PC-9 (cell line): ENCODE measurements at regions not wholly inside any gene's neighbourhood (a gene's known extent, or its start where the extent isn't known, plus 50 kb on each side); places are given as distances from the start of the nearest gene placed in this dataset.

ENCODE experiments used
- BruUV-seq: library from RNA; stranded (reverse); fragments of 400-500 nt; replicated peaks from 2 replicates; lab custom pipeline; 2021; lab: Mats Ljungman, UMichigan
- CTCF ChIA-PET: fragments of 300-600 bp; sonication (Branson Sonifier 250); formaldehyde crosslinking; loops from one replicate; lab custom pipeline; 2022; ENCODE audit warnings: antibody characterized with exemption; lab: Charles Lee
- POLR2A ChIA-PET: fragments of 300-600 bp; sonication (Branson Sonifier 250); formaldehyde crosslinking; loops from one replicate; lab custom pipeline; 2022; ENCODE audit warnings: antibody characterized with exemption; ENCODE audit not compliant: unreplicated experiment; lab: Charles Lee
- DNase-seq, 2 experiments: peaks; one replicate each; pipeline versions ENCODE4 v3.0.0 to v3.0.0-alpha.2; 2015 to 2022; ENCODE audit warnings: mixed read lengths in 1 of 2
- H2AFZ ChIP-seq: fragments of 200-600 bp; sonication (generic); 2 replicates; pipeline ENCODE4 v1.8.1; 2017; ENCODE audit warnings: antibody characterized with exemption
- H3F3A ChIP-seq: fragments of 200-600 bp; sonication (generic); 2 replicates; pipeline ENCODE4 v1.8.1; 2017; ENCODE audit warnings: antibody characterized with exemption, mild to moderate bottlenecking, low read depth; ENCODE audit not compliant: insufficient read depth
- H3K27ac ChIP-seq: fragments of 200-600 bp; sonication (generic); 2 replicates; pipeline ENCODE4 v1.6.1; 2016; ENCODE audit warnings: mixed run types
- H3K27me3 ChIP-seq: fragments of 200-600 bp; sonication (generic); 2 replicates; pipeline ENCODE4 v1.6.1; 2016; ENCODE audit warnings: low read depth, mixed run types; ENCODE audit not compliant: insufficient read depth
- H3K36me3 ChIP-seq: fragments of 200-600 bp; sonication (generic); 2 replicates; pipeline ENCODE4 v1.6.1; 2016; ENCODE audit warnings: low read depth, mixed run types
- H3K4me1 ChIP-seq: fragments of 200-600 bp; sonication (generic); replicated peaks from 2 replicates; pipeline ENCODE4 v1.6.1; 2016; ENCODE audit warnings: mixed run types; ENCODE audit not compliant: insufficient read depth
- H3K4me2 ChIP-seq: fragments of 200-600 bp; sonication (generic); 2 replicates; pipeline ENCODE4 v1.6.1; 2017; ENCODE audit warnings: mixed run types
- H3K4me3 ChIP-seq: fragments of 200-600 bp; sonication (generic); 2 replicates; pipeline ENCODE4 v1.6.1; 2016; ENCODE audit warnings: mixed run types
- H3K79me2 ChIP-seq: fragments of 200-600 bp; sonication (generic); 2 replicates; pipeline ENCODE4 v1.6.1; 2017; ENCODE audit warnings: low read depth, mixed run types
- H3K9me2 ChIP-seq: fragments of 200-600 bp; sonication (generic); 2 replicates; pipeline ENCODE4 v1.8.1; 2017; ENCODE audit warnings: mild to moderate bottlenecking; ENCODE audit not compliant: insufficient read depth
- H3K9me3 ChIP-seq: fragments of 200-600 bp; sonication (generic); 2 replicates; pipeline ENCODE4 v1.8.1; 2016; ENCODE audit warnings: low read depth; ENCODE audit not compliant: insufficient read depth
- H4K20me1 ChIP-seq: fragments of 200-600 bp; sonication (generic); 2 replicates; pipeline ENCODE4 v1.8.1; 2017; ENCODE audit not compliant: insufficient read depth
- CTCF ChIP-seq: fragments of 200-600 bp; sonication (generic); conservative IDR thresholded peaks from 2 replicates; pipeline ENCODE4 v1.6.1; 2017; ENCODE audit warnings: mixed run types, antibody characterized with exemption, mild to moderate bottlenecking, moderate library complexity
- EZH2 ChIP-seq: fragments of 200-600 bp; sonication (generic); IDR thresholded peaks from 2 replicates; pipeline ENCODE4 v1.8.0; 2017; ENCODE audit warnings: antibody characterized with exemption, low read depth
- intact Hi-C: fragments of 100-400 bp; cut with micrococcal nuclease; formaldehyde crosslinking; loops from one replicate; pipeline ENCODE4 v1.10.0; 2022; ENCODE audit not compliant: unreplicated experiment

DNA sequence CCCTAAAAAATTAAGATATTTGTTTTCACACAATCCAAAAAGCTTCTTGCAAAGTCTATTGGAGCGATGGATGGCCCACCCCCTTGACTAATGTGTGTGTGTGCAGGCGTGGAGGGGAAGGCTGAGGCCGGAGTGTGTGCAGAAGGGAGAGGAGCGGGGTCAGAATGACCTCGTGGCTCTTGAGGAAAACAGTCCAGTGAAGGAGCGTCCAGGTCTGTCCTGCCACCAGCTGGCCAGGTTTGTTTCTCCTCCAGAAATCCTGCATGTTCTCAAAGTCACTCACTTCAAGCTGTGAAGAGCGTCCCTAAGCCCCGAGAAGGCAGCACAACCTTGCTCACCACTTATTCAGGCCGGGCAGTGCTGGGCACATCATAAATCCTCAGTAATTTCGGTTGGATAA lies 69.5 kb upstream of the SSX2IP start:
- no peaks in the 10 kb centered on the region for H3K4me1 ChIP-seq
- no peak for DNase-seq
- H2AFZ ChIP-seq = no peak overlapping the region
- no peaks in the 10 kb centered on the region for H3F3A ChIP-seq
- ChIA-PET CTCF (no interaction called here), POLR2A (no interaction called here)
- TF ChIP-seq CTCF (no peak), EZH2 (no peak)
- H4K20me1 ChIP-seq = no peaks in the 10 kb centered on the region
- no peaks in the 10 kb centered on the region for H3K9me2 ChIP-seq
- no peak overlapping the region for H3K4me3 ChIP-seq
- H3K36me3 ChIP-seq = no peaks in the 10 kb centered on the region
- H3K4me2 ChIP-seq = no peak overlapping the region
- H3K79me2 ChIP-seq = no peaks in the 10 kb centered on the region
- H3K27ac ChIP-seq = no peak overlapping the region
- intact Hi-C loops = no loop called here
- no peaks in the 10 kb centered on the region for H3K9me3 ChIP-seq
- H3K27me3 ChIP-seq = no peaks in the 10 kb centered on the region
- no TSS peak for BruUV-seq

GRCh38 chr1:84758968-84759491 lies 68.8 kb upstream of the SSX2IP start:
- intact Hi-C loops = no loop called here
- POLR2A ChIA-PET = no interaction called here

GRCh38 chr1:84758476-84758875 lies 68.2 kb upstream of the SSX2IP start:
- Histone ChIP-seq H3K9me2 (no peaks in the 10 kb centered on the region), H3K79me2 (no peaks in the 10 kb centered on the region), H3K27me3 (no peaks in the 10 kb centered on the region), H3K36me3 (no peaks in the 10 kb centered on the region), H3K4me3 (no peak overlapping the region), H3F3A (no peaks in the 10 kb centered on the region), H4K20me1 (no peaks in the 10 kb centered on the region), H3K9me3 (no peaks in the 10 kb centered on the region), H2AFZ (no peak overlapping the region), H3K27ac (no peak overlapping the region), H3K4me1 (no peaks in the 10 kb centered on the region), H3K4me2 (no peak overlapping the region)
- no TSS peak for BruUV-seq
- no peak for TF ChIP-seq CTCF
- no peak for TF ChIP-seq EZH2
- intact Hi-C loops = no loop called here
- no peak for DNase-seq
- ChIA-PET CTCF (no interaction called here), POLR2A (no interaction called here)

More at GRCh38 chr1:84758968-84759491, 68.8 kb upstream of the SSX2IP start:
- CTCF ChIA-PET = interaction anchor here (0.6 kb wide), 1 partner anchor 34 kb away, joined by 3 read pairs; no protein-coding TSS in a partner anchor
- Histone ChIP-seq H3F3A (no peaks in the 10 kb centered on the region), H4K20me1 (no peaks in the 10 kb centered on the region), H3K36me3 (no peaks in the 10 kb centered on the region), H3K27ac (no peak overlapping the region), H3K79me2 (no peaks in the 10 kb centered on the region), H3K9me3 (no peaks in the 10 kb centered on the region), H3K4me3 (no peak overlapping the region), H2AFZ (no peak overlapping the region), H3K4me2 (no peak overlapping the region), H3K9me2 (no peaks in the 10 kb centered on the region), H3K4me1 (no peaks in the 10 kb centered on the region), H3K27me3 (no peaks in the 10 kb centered on the region)
- no peak for DNase-seq
- TF ChIP-seq EZH2 (no peak), CTCF (no peak)
- BruUV-seq = no TSS peak
